TTC549 (cell line): ENCODE measurements at regions not wholly inside any gene's neighbourhood (a gene's known extent, or its start where the extent isn't known, plus 50 kb on each side); places are given as distances from the start of the nearest gene placed in this dataset.
"Not testable (repeated sequence)": the region's sequence is repeated elsewhere in the genome, so short reads cannot be mapped to it uniquely, and the experiment has no call there.

Source experiments
- FAIRE-seq: peaks from 2 replicates; lab custom pipeline; 2012; peaks lifted over from hg19 to GRCh38; lab: Jason Lieb, UNC

DNA sequence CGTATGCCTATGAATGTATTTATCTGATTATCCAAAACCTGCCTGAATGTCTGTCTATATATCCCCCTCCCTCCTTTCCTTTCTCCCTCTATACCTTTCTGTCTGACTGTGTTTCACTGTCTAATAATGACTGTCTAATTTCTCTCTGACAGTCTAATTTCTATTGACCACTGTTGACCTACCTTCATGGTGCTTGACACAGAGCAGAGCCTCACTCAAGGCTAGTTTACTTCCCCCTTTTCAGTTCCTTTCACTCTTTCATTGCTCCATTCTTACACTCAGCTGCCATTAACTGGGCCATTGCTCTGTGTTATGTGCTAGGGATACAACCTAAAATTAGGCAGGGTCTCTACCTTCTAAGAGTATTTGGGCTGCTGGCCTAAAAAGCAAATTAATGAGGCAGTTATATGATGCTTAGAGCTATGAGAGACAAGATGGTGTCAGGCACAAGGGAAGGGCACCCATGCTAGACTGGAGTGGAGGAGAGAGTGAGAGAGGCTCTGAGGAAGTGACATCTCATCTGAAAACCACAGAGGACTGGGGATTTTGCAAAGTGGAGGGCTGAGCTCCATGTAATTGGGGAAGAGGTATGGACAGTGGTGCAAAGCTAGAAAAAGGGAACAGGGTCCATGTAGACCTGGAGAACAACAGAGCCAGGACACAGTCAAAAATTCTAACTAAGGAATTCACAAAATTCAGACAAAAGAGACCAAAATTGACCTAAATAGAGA, 348.6 kb upstream of the CHRNA7 start:
- FAIRE-seq = not testable (repeated sequence)

DNA sequence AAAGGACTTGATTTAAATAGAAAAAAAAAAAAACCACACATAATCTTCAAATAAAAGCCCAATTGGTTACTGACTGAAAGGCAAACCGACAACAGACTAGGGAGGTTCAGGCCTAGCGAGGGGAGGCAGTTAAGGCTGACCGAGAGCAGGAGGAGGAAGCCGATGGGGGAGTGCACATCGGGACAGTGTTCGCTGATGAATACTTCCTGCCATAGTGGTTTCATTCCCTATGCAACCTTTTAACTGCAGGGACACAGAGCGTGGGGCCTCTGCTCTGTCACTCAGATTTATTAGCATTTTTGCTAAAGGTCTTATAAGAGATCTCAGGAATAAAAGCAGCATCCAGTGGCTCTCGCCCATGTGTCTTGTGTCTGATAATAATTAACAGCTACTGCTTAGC, 343.2 kb upstream of the CHRNA7 start:
- not testable (repeated sequence) for FAIRE-seq

DNA sequence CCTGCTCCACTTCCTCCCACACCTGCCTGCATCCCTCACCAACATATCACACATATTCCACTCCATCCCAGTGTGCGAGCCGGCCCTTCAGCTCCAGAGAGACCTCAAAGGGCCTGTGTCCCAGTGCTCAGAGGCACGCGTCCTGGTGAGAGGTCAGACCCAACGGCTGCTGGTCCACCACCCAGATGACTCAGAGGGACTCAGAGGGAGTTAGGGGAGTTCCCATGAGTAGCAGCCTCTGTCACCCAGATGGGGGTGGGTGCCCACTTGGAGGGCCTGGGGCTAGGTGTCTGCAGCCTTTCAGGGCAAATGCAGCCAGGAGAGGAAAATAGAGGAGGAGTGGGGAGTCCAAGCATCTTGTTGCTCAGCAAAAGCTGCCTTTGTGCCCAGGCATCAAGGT, 333.8 kb upstream of the CHRNA7 start:
- FAIRE-seq = not testable (repeated sequence)

DNA sequence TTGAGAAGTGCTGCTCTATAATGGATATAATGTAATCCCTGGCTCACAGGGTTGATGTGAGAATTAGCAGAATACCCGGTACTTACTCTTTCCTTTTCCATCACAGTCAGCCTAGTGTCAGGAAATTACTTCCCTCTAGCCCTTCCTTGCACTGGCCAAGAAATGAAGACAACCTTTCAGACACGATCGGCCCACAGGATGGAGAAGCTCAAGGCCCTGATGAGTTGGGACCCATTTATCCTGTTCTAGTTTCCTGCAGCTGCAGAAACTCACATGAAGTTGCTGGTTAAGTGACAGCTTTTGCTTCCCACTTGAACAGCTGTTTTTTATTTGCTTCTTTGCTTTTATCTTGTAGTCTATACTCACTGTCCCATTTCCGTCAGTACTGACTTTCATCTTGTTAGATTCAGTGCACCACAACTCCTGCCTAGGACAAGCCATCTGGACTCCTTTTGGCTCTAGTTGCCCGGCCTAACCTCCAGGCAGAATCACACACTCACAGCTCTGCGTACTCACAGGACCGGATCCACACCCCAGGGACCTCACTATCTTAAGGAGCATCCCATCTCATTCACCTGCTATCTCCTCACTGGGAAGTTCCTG, 325.1 kb upstream of the CHRNA7 start:
- not testable (repeated sequence) for FAIRE-seq

DNA sequence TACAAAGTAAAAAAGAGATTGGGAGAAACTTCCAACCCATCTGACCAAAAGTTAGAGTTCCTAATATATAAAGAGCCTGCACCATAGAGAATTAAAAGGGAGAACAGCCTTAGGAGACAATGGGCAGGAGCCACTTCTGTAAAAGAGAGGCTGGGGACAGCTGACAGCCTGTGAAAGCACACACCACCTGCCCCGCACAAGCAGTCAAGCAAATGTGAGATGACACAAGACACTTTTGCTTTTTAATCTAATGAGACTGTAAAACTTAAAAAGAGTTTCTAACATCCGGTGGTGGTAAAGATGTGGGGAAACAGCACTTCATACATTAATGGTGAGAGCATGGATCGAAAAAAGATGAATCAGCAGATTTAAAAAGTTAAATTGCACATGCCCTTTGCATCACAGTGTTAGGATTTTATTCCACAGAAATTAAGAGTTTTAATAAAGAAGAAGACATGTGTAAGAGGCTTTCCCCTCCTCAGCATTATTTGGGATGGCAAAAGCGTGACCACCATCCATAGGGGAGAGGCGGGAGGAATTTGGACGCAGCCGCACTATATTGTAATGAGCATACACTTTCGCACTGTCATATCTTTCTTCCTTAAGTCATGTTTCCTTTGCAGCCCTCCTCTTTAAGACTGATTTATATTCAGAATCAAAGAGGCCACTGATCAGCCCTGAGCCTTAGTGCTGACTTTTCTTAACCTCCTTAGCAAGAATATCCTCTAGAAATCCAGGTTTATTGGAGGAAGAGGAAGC, 322.2 kb upstream of the CHRNA7 start:
- FAIRE-seq = not testable (repeated sequence)

DNA sequence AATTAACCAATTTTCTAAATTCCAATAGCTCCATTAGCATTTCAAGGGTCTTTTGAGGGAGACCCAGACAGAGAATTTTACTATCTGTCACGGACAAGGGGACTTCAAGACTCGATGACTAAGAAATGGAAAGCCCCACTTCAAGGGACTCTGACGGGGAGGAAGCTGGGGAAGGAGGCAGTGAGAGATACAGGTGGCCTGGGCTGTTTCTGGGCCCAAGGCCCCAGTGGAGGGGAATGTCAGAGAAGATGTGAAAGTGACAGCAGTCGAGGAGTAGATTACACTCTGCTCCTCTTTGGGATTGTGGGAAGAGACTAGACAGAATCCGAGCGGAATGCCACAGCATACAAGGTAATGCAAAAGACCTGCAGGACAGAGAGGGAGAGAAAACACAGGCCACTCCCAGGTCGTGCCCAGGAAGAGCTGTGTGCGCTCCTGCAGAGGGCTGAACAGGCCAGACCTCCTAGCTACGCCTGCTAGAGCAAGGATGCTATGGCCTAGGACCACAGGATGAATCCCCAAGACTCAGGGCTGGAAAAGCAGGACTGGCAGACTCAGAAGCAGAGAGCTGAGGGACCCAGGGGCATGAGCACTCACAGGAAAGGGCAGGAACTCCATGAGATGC, 321.5 kb upstream of the CHRNA7 start:
- FAIRE-seq = not testable (repeated sequence)

DNA sequence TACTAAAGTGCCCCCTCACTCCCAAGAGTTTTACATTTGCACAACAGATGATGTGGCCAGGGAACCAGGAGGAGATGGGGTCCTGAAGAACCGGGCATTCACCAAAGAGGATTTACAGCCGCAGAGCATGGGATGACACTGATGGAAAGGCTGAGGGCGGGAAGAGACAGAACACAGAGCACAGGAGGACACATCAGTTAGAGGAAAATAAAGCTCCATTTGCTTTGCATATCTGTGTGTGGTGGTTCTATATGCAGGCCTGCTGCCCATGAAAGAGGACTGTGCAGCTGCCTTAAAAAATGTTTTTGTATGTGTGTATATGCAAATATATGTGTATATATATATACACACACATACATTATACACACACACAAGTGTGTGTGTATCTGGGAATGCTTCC, 320.8 kb upstream of the CHRNA7 start:
- FAIRE-seq = not testable (repeated sequence)

DNA sequence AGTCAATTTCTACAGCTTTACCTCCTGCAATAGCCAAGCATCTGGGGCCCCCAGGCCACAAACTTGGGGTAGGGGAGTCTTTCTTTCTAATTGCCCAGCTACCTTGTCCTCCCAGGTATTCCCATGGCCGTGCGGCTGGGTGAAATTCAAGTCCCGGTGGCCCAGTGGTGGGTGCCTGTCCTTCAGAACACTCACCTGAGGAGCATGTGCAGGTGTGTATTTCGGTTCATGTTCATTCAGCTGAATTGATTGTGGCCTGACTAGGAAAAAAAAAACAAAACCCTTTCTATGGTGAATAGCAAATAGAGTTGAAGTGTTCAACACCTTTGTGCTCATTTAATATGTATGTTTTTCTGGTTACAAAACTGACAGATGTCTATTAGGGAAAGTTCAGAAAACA, 319.5 kb upstream of the CHRNA7 start:
- FAIRE-seq = not testable (repeated sequence)

DNA sequence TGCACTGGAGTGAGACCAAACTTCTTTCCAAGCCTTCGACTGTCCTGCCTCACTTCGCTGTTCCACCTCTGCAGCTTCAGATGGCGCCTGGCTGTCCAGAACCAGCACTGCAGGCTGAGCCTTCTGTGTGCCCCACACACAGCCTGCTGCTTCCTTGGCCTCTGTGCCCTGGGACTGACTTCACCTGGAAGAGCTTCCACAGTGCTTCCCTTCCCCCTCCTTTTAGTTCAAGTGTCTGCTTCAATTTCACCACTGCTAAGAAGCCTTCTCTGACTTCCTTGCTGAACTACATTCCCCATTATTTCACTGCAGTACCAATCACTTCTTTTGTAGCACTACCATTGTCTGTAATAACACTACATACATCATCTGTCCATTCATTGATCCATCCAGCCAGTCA, 315.1 kb upstream of the CHRNA7 start:
- not testable (repeated sequence) for FAIRE-seq

DNA sequence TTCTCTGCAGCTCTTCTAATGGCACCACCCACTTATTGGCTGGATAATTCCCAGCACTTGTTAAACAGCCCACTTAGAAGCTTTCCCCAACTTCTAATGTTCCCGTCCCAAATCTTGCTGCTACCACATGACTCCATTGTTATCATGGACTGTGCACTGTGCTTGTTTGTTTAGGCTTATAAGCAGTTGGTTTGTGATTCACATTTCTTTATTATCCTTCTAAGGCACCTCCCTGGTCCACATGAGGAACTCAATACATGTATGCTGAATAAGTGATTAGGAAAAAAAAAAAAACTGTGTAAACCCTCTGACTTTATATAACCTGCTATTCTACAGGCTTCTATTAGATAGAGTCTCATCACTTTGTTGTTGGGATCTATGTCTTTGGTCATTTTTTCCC, 311.7 kb upstream of the CHRNA7 start:
- FAIRE-seq = not testable (repeated sequence)

DNA sequence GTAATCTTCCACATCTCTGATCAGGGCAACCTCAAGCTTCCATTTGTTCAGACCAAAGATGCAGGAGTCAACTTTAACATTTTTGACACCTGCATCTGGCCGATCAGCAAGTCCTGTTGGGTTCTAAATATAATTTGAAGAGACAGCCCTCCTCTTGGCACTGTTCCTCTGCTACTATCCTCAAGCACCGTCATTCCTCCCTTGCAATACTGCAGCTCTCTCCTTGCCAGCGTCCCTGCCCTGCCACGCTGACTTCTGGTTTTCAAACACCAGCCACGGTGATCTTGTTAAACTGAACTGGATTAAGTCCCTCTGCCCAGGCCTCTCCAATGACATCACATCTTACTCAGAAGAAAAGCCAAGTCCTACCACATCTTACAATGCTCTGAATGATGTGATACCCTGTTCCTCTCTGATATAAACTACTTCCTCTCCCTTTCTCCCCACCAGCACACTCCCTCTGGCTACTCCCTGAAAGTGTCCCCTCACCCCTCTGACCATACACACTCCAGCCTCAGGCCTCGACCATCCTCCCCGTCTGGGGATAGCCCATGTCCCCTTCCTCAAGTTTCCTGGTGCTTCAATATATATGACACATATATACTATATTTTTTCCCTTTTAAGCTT, 310.8 kb upstream of the CHRNA7 start:
- FAIRE-seq = not testable (repeated sequence)

DNA sequence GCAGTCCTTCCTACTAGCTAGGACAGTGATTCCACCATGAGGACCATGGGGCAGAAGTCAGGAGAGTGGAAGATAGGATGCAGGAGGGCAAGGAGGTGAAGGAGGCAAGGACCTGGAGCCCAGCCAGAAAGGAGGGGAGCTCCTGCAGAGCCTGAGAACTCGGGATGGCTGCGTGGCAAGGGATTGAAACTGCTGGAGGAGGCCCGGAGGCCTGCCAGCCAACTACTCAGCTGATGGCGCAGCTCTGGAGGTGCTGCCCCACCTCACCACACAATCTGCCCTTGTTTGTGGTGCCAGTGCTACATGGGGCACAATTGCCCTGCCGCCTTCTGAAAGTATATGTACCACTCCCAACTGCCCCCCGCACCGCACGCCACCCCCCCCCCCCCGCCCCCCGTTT, 307.3 kb upstream of the CHRNA7 start:
- not testable (repeated sequence) for FAIRE-seq

DNA sequence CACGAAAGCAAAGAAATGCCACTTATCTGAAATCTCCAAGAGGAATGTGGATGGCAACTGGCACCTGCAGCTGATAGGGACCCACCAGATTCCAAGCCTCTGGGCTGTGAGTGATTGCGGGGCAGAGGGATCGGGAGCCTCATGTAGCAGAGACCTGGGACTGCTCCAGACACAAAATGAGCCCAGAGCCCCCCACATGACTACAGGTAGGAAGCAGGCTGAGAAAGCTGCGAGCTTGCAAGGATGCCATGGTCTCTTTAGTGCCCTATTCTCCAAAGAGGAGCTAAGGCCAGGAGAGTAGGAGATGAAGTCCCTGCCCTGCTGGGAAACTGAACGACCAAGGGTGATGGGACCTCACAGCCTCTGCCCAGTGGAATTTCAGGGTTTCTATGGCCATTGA, 305.4 kb upstream of the CHRNA7 start:
- FAIRE-seq = not testable (repeated sequence)

DNA sequence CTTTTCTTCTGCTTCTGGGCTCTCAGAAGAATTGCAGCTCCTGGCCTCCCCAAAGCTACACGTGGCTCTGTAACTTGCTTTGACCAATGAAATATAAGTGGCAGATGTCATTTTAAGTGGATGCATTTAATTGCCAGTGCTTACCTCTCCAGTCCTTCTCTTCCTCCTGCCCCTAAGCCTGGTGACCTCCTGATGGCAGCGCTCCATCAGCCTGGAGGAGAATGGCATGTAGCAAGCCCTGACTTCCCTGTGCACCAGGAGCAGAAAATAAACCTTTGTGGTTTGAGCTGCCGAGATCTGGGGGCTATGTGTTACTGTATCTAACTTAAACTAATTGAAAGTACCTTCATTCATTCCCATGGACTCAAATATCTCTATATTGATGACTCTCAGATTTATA, 304.7 kb upstream of the CHRNA7 start:
- FAIRE-seq = not testable (repeated sequence)

DNA sequence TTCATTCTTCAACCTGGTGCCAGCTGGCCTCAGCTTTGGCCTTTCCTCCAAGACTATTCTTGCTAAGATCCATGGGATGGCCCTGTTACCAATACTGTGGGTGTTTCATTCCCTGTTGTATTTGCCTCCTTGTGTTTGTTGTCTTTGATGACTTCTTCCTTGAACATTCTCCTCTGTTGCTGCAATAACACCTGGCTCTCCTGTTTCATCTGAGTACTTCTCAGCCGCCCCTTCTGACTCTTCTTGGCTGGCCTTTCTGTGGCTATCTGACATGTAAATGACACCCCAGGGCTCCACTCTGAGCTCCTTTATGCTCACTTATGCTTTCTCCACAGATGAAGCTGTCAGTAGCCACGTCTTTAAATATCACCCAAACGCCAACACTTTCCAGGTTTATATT, 302.7 kb upstream of the CHRNA7 start:
- no peak for FAIRE-seq

DNA sequence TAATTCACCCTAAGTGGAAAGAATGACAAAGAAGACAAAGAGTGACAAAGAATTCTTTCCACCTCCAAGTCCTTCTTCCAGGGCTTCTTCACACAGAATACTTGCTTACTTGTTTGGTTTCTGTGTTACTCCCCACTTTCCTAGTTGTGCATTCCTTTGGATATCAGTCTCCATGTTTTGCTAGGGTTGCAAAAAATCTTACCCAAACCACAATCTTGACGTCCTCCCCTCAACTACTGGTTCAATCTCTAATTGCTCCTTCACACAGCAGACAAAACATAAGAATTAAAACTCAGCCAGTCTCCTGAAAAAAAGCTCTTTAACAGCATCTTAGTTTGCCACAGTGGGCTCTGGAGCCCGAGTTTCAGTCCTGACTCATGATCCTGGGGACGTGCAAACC, 297.6 kb upstream of the CHRNA7 start:
- FAIRE-seq = no peak

DNA sequence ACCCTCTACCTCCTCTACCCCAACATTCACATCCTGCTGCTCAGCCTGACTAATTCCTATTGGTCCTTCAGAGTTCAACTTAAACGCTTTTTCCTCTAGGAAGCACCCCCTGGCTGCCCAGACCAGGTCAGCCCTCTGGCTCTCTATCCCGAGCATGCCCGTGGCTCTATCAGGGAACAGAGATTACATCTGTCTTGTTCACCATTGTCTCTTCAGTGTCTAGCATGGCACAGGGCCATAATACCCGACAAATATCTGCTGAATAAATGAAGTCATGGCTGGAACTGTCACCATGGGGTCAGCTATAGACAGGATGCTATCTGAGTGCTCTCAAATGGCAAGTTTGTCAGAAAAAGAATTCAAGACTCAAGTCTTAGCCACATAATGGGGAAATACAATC, 296.9 kb upstream of the CHRNA7 start:
- no peak for FAIRE-seq

DNA sequence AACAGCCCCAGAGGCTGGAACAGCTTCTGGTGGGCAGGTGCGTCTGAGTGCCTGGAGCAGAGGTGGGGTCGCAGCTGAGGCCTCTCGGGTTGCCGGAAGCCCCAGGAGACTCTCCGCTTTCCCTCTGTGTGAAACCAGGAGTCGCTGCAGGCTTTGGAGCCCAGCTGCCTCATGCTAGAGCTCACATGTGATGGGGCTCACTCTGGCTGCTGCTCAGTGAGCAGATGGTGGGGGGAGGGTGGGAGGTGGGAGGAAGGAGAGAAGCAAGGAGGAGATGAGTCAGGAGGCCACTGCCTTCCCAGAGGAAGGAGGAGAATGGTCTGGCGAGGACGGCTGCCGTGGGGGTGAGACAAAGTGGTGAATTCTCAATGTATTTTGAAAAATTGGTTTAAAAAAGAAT, 290.1 kb upstream of the CHRNA7 start:
- FAIRE-seq = no peak

DNA sequence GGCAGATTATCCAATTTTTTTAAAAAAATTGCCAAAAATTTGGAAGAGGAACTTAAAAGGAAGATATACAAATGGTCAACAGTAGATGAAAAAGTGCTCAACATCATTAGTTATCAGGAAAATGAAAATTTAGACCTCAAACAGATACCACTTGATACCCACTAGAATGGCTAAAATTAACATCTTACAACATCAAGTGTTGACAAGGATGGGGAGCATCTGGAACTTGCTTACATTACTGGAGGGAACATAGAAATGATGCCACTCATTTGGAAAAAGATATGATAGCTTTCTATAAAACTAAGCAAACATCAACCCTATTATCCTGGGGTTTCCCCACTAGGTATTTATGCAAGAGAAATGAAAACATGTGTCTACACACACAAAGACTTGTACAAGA, 284.5 kb upstream of the CHRNA7 start:
- no peak for FAIRE-seq

DNA sequence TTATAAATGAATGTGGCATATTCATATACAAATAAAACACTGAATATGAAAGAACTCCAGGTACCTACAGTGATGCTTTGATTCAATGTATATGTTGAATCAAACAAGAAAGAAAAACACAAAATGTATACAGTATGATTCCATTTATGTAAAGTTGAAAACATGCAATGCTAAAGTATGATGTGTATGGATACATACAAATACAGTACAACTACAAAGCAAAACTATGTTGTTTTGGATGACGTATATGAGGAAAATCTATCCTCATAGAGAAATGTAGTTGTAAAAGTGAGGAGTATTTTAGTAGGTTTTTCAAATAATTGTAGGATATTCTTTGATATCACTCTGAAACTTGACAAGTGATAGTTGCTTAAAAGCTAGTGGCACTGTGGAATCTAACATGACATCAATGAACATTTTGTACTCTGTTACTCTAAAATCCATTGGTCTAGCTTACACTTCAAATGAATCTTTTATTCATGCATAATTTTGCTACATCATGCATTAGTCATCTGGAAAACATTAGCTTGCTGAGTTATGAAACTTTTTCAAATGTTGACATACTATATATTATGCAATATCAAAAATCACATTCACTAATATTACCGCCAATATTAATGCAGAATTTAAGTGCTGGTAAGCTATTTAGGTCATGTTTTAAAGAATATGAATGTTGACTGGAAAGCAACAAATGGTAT, 278.1 kb upstream of the CHRNA7 start:
- no peak for FAIRE-seq

DNA sequence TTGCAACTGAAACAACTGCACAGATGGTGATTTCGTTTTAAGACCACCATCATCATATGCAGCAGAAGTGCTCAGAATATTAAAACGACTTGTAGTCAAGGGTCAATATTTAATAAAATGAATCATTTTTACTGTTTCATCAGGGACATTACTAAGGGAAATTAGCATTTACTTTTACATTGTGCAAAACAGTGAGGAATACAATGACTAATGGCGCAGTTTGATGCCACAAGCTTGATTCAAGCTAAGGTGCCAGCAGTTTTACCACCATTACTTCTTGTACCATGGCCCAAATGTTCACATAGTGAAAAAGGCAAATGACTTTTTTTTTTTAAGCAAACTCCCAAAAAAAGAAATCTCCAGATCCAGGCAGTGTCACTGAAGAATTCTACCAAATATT, 277.4 kb upstream of the CHRNA7 start:
- no peak for FAIRE-seq

DNA sequence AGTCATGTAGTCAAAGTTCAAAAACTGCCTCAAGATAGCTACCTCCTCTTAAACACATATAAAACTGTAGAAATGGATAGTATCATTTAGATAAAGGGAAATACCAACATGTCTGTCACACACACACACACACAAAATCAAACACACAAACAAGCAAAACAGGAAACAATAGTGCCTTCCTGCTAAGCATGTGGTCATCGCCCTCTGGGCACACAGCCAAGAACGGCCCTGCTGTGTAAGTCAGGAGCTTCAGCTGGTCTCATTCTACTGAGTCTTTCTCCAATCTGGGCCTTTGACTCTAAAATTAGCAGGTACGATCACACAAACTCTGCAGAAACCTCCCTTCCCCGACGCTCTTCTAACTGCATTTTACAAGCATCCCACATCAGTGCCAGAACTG, 272.2 kb upstream of the CHRNA7 start:
- no peak for FAIRE-seq
